Adrenal gland (tissue), 5 donors: ENCODE measurements at regions not wholly inside any gene's neighbourhood (a gene's known extent, or its start where the extent isn't known, plus 50 kb on each side); places are given as distances from the start of the nearest gene placed in this dataset.

Experiments
- POLR2A ChIP-seq, 2 donors: fragments of 450-650 bp; IDR thresholded peaks; one replicate each; pipeline ENCODE4 v1.6.1; 2017; ENCODE audit warnings: antibody characterized with exemption in 2 of 2, mild to moderate bottlenecking in 2 of 2, moderate library complexity in 1 of 2
- TF ChIP-seq, protein P1 (sequence below), 6 experiments: fragments of 450-650 bp in 4 of 6; fragments of 200-600 bp in 2 of 6; sonication (generic) in 1 of 6; IDR thresholded peaks; 1 replicate in 5 of 6; 2 replicates in 1 of 6; pipeline versions ENCODE4 v1.5.1 to v1.8.0; 2016 to 2021; ENCODE audit warnings: antibody characterized with exemption in 6 of 6, mild to moderate bottlenecking in 2 of 6, moderate library complexity in 1 of 6
- donor health status: DM: no; HTN: no; CAD: no.

DNA sequence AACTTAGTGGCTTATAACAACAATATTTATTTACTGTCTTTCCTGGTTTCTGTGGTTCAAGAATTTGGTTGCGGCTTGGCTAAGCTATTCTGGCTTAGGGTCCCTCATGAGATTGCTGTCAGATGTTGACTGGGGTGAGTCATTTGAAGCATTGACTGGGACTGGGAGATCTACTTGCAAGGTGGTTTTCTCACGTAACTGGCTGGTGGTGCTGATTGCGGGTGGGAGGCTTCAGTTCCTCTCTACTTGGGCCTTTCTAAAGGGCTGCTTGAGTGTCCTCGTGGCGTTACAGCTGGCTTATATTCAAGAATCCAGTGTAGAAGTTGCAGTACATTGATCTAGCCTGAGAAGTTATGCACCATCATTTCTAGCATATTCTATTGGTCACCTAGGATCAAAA lies 218.5 kb upstream of the ELAVL2 start:
- TF ChIP-seq, protein P1, sequence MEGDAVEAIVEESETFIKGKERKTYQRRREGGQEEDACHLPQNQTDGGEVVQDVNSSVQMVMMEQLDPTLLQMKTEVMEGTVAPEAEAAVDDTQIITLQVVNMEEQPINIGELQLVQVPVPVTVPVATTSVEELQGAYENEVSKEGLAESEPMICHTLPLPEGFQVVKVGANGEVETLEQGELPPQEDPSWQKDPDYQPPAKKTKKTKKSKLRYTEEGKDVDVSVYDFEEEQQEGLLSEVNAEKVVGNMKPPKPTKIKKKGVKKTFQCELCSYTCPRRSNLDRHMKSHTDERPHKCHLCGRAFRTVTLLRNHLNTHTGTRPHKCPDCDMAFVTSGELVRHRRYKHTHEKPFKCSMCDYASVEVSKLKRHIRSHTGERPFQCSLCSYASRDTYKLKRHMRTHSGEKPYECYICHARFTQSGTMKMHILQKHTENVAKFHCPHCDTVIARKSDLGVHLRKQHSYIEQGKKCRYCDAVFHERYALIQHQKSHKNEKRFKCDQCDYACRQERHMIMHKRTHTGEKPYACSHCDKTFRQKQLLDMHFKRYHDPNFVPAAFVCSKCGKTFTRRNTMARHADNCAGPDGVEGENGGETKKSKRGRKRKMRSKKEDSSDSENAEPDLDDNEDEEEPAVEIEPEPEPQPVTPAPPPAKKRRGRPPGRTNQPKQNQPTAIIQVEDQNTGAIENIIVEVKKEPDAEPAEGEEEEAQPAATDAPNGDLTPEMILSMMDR (IDR thresholded peaks at IDR 0.05) = no peak
- no peak for TF ChIP-seq POLR2A (IDR thresholded peaks at IDR 0.05)
